Keratinocyte (primary cell): ENCODE measurements at regions not wholly inside any gene's neighbourhood (a gene's known extent, or its start where the extent isn't known, plus 50 kb on each side); places are given as distances from the start of the nearest gene placed in this dataset.

Source experiments
- EZH2 ChIP-seq: IDR thresholded peaks from one replicate; pipeline ENCODE4 v1.6.1; 2012; ENCODE audit warnings: inconsistent platforms, mild to moderate bottlenecking, low read length, moderate library complexity
- TF ChIP-seq, protein P1 (sequence below), 3 experiments: IDR thresholded peaks in 1 of 3; conservative IDR thresholded peaks in 1 of 3; optimal IDR thresholded peaks in 1 of 3; 2 replicates in 2 of 3; 3 replicates in 1 of 3; pipeline versions ENCODE3 to v1.5.1; 2011; ENCODE audit warnings: low read length in 3 of 3, mild to moderate bottlenecking in 3 of 3, moderate library complexity in 2 of 3, control low read depth in 1 of 3, inconsistent platforms in 1 of 3; ENCODE audit not compliant: insufficient read depth in 2 of 3; ENCODE audit errors: extremely low read depth in 1 of 3

GRCh38 chr6:113719545-113719944 lies 137.6 kb upstream of the MARCKS start:
- TF ChIP-seq, protein P1, sequence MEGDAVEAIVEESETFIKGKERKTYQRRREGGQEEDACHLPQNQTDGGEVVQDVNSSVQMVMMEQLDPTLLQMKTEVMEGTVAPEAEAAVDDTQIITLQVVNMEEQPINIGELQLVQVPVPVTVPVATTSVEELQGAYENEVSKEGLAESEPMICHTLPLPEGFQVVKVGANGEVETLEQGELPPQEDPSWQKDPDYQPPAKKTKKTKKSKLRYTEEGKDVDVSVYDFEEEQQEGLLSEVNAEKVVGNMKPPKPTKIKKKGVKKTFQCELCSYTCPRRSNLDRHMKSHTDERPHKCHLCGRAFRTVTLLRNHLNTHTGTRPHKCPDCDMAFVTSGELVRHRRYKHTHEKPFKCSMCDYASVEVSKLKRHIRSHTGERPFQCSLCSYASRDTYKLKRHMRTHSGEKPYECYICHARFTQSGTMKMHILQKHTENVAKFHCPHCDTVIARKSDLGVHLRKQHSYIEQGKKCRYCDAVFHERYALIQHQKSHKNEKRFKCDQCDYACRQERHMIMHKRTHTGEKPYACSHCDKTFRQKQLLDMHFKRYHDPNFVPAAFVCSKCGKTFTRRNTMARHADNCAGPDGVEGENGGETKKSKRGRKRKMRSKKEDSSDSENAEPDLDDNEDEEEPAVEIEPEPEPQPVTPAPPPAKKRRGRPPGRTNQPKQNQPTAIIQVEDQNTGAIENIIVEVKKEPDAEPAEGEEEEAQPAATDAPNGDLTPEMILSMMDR (optimal IDR thresholded peaks at IDR 0.05 in 1 of 3, IDR thresholded peaks at IDR 0.05 in 1 of 3, conservative IDR thresholded peaks at IDR 0.05 in 1 of 3; ENCODE audit: extremely low read depth in 1 of 3, insufficient read depth in 2 of 3, low read length in 3 of 3), result no peak
- no peak for TF ChIP-seq EZH2
